H7 (cell line): ENCODE measurements at regions not wholly inside any gene's neighbourhood (a gene's known extent, or its start where the extent isn't known, plus 50 kb on each side); places are given as distances from the start of the nearest gene placed in this dataset.
"Not testable (repeated sequence)": the region's sequence is repeated elsewhere in the genome, so short reads cannot be mapped to it uniquely, and the experiment has no call there.

Experiments used
- DNase-seq: peaks from one replicate; pipeline ENCODE4 v3.0.0; 2012
- H3K27me3 ChIP-seq: 2 replicates; pipeline ENCODE4 v1.6.0; 2011; ENCODE audit warnings: mild to moderate bottlenecking, low read length; ENCODE audit not compliant: control insufficient read depth, insufficient read depth
- H3K36me3 ChIP-seq: replicated peaks from 2 replicates; pipeline ENCODE4 v1.5.1; 2011; ENCODE audit warnings: low read length; ENCODE audit not compliant: control insufficient read depth, insufficient read depth
- H3K4me3 ChIP-seq: 2 replicates; pipeline ENCODE4 v1.5.1; 2011; ENCODE audit warnings: low read depth, mild to moderate bottlenecking, control low read depth, low read length, moderate library complexity; ENCODE audit not compliant: insufficient read depth

DNA sequence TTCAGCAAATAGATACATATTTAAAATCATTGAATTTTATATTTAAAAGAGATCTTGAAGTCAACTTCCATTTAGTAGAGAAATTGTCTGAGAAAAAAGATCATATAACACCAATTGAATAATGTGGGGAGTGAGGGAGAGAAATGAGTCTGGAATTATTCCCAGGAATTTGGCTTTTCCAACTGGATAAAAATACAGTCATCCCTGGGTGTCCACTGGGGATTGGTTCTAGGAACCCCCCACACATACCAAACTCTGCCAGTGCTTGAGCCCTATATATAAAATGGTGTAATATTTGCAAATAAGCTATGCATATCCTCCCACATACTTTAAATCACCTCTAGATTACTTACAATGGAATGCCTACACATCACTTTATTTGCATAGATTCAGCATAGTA is 162.8 kb upstream of the SEMA3C start:
- Histone ChIP-seq H3K36me3 (no peaks in the 10 kb centered on the region), H3K27me3 (no peaks in the 10 kb centered on the region), H3K4me3 (no peak overlapping the region)
- DNase-seq = no peak

DNA sequence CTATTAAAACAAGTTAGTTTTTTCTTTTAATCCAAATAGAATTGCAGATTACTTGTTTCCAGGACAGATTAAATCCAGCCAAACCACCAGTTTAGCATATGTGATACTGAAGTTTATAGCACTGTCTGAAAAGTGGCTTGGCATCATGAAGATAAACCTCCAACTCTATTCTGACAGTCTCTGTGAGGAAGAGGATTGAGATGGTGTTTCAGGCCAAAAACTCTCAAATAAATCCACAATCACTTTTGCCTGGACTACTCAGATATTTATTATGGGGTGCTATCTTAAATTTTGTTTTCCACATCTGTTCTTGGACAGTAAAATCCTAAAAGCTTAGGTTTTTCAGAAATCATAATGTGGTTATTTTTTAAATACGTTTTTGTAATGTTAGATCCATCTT is 161.7 kb upstream of the SEMA3C start:
- H3K4me3 ChIP-seq = no peak overlapping the region
- no peak for DNase-seq
- no peaks in the 10 kb centered on the region for H3K27me3 ChIP-seq

DNA sequence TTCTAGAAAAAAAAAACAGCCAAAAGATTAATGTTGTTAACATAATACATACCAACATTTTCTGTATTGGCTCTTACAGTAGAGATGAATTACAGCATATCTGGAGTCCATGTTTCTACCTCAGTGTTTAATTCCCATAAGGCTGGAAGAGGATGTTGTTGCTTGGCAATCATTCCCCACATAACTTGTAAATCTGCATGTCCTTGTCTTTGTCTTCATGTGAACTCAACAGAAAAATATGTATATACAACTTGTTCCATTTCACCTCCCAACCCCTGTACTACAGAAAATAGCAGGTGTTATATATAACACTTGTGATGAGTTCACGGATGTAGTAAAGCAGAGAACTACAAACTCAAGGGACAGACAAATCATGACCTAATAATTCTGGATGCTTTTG is 160.9 kb upstream of the SEMA3C start:
- H3K36me3 ChIP-seq = no peaks in the 10 kb centered on the region
- H3K27me3 ChIP-seq = no peaks in the 10 kb centered on the region
- H3K4me3 ChIP-seq = no peak overlapping the region
- no peak for DNase-seq

More for the DNA sequence above, 161.7 kb upstream of the SEMA3C start:
- no peaks in the 10 kb centered on the region for H3K36me3 ChIP-seq

DNA sequence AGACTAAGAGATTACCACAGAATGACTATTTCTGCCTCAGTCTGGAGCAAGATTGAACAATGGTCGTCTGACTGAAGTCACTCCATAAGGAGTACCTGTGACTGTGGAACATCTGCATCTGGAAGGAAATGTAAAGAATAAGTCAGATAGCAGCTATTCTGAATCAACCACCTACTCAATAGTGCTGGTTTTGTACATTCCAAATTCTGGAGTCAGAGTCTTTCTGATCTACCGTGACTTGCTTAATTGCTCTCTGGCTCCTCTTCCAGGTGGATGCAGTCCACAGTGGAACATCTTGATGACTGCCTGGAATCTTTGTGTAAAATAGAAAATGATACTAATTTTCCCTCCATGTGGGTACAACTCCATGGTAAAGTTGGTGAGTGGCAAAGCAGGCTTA is 156.3 kb upstream of the SEMA3C start:
- Histone ChIP-seq H3K36me3 (no peaks in the 10 kb centered on the region), H3K27me3 (no peaks in the 10 kb centered on the region), H3K4me3 (no peak overlapping the region)
- DNase-seq = no peak

DNA sequence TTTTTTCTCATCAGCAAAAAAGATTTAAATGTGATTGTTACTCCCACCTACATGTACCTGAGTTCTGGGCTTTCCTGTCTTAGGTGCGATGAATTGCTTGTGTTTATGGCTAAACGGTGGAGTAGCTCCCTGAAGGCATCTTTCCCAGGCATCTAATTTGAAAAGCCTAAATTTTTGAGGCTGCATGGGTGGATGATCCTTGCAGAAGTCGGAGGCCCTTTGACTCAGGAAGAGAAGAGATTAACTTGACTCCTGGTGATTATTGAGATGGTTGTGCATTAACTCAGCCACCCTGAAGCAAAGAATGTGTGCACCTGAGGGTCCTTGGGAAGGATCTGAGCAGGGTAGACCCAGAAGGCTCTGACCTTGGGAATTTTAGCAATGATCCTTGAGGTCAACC is 155.6 kb upstream of the SEMA3C start:
- Histone ChIP-seq H3K27me3 (no peaks in the 10 kb centered on the region), H3K36me3 (no peaks in the 10 kb centered on the region), H3K4me3 (no peak overlapping the region)
- DNase-seq = no peak

DNA sequence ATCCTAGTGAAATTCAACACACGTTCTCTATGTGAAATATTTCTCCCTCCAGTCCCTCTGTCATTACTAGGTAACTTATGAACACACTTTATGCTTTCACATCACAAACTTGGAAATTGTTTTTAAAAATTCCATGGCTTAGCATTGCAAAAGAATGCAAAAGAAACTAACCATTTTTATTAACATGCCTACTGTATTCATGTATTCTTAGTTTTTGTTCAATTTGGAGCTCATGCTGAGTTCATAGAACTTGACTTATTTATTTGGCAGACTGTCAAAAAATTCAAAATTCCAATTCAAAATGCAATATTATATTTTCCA is 155.0 kb upstream of the SEMA3C start:
- no peaks in the 10 kb centered on the region for H3K36me3 ChIP-seq
- no peak for DNase-seq

DNA sequence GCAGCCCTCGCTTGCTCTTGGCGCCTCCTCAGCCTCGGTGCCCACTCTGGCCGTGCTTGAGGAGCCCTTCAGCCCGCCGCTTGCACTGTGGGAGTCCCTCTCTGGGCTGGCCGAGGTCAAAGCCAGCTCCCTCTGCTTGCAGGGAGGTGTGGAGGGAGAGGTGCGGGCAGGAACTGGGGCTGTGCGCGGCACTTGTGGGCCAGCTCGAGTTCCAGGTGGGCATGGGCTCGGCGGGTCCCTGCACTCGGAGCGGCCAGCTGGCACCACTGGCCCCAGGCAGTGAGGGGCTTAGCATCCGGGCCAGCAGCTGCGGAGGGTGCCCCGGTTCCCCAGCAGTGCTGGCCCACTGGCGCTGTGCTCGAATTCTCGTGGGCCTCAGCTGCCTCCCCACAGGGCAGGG is 152.1 kb upstream of the SEMA3C start:
- H3K27me3 ChIP-seq = no peaks in the 10 kb centered on the region
- no peak for DNase-seq
- no peak overlapping the region for H3K4me3 ChIP-seq
- no peaks in the 10 kb centered on the region for H3K36me3 ChIP-seq

More for the DNA sequence above, 155.0 kb upstream of the SEMA3C start:
- Histone ChIP-seq H3K27me3 (no peaks in the 10 kb centered on the region), H3K4me3 (no peak overlapping the region)

DNA sequence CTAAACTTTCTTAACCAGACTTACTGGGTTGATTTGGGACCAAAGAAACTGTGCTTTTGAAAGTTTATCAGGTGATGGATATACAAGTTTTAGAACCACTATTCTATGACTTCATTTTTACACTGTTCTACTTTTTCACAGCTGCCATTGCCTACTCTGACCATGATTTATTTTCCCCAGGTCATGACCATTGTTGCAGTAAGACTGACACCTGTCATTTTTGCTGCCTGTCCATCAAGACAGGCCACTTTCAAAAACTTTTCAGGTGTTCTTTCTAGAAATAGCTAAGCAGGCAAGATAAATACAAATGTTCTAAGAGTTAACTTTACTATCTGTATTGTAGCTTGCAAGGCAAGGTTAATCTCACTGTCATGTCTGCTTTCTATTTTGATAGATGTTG is 147.9 kb upstream of the SEMA3C start:
- Histone ChIP-seq H3K27me3 (no peaks in the 10 kb centered on the region), H3K4me3 (no peak overlapping the region), H3K36me3 (no peaks in the 10 kb centered on the region)
- DNase-seq = no peak

DNA sequence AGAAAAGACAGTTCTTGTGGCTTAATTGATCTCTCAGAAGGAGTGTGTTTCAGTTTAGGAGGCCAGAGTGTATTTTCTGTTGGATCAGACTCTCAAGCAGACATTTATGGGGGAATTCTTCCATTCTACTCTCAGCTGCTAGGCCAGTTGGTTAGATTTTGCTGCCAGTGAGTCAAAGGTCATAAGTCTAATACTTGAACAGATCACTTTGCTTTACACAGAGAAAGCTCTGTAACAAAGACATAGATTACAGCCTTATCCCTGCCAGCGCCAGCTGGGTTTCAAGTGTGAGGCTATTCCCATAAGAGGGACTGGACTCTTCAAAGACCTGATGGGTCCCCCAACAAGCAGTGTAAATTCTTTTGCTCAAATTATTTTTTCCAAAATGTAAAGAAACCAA is 145.6 kb upstream of the SEMA3C start:
- no peak overlapping the region for H3K4me3 ChIP-seq
- DNase-seq = no peak
- no peaks in the 10 kb centered on the region for H3K27me3 ChIP-seq
- H3K36me3 ChIP-seq = no peaks in the 10 kb centered on the region

DNA sequence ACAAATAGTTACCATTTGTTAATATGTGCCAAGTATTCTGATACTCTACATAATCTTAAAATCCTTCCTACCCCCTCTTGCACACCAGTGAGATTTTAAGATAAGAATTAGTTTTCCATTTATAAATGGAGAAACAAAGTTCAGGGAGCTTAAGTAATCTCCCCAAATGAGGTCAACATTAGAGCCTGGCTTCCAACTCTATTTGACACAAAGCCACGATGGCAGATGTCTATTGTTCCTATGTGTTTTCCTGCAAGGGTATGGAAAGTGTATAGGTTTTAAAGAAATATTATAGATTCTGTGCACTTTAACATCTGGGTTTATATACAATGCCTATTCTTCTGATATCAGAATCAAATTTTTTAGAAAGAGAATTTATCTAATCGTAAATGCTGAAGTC is 143.9 kb upstream of the SEMA3C start:
- DNase-seq = no peak
- H3K27me3 ChIP-seq = no peaks in the 10 kb centered on the region
- no peaks in the 10 kb centered on the region for H3K36me3 ChIP-seq
- no peak overlapping the region for H3K4me3 ChIP-seq

DNA sequence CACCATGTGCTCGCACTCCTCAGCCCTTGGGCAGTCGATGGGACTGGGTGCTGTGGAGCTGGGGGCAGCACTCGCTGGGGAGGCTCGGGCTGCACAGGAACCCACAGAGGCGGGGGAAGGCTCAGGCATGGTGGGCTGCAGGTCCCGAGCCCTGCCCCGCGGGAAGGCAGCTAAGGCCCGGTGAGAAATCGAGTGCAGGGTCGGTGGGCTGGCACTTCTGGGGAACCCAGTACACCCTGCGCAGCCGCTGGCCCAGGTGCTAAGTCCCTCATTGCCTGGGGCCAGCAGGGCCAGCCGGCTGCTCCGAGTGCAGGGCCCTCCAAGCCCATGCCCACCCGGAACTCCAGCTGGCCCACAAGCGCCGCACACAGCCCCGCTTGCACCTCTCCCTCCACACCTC is 138.6 kb upstream of the SEMA3C start:
- H3K4me3 ChIP-seq = not testable (repeated sequence)

DNA sequence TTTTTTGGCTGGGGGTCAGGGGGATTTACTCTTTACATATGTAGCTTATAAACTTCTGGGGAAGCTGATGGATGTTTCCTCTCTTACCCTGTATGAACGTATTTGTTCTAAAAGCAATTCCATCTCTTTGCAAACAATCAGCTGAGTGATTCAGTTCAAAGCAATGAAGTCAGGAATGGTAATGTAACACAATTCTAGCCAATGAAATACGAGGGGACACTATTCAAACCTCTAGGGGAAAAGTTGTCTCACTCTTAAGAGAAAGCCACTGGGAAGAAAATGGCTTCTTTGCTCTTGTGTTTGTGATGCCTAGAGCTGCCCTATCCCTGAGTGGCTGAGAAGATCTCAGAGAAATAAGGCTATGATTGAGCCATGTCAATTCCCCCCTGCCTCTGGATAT is 134.8 kb upstream of the SEMA3C start:
- Histone ChIP-seq H3K36me3 (no peaks in the 10 kb centered on the region), H3K27me3 (no peaks in the 10 kb centered on the region), H3K4me3 (no peak overlapping the region)
- no peak for DNase-seq

More for the DNA sequence above, 138.6 kb upstream of the SEMA3C start:
- H3K36me3 ChIP-seq, DNase-seq, H3K27me3 ChIP-seq: not testable (repeated sequence)

DNA sequence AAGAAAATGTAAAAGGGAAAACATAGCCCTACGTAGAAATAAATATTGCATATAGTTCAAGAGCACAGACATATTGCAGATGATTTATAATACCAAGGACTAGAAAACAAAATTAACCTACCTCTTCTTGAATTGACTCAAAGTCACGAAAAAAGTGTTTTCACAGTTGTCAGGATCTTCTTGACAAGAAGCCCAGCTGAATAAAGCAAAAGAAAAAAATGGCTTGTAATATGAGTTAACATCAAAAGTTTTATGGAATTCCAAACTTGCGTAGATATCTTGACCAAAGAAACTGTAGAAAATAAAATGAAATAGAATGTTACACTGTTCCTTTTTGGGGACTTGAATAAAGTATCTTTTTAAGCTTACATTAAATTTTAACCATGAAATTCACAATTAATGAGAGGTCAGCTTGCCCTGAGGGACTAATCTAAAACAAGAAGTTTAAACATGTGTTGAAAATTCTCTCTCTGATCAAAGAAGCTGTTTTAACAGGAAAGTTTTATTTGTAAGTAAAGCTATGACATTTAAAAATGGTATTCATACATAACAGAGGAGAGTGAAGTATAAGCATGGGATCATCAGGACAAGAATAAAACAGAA is 133.1 kb upstream of the SEMA3C start:
- H3K4me3 ChIP-seq = no peak overlapping the region
- DNase-seq = no peak
- no peaks in the 10 kb centered on the region for H3K27me3 ChIP-seq
- H3K36me3 ChIP-seq = no peaks in the 10 kb centered on the region

DNA sequence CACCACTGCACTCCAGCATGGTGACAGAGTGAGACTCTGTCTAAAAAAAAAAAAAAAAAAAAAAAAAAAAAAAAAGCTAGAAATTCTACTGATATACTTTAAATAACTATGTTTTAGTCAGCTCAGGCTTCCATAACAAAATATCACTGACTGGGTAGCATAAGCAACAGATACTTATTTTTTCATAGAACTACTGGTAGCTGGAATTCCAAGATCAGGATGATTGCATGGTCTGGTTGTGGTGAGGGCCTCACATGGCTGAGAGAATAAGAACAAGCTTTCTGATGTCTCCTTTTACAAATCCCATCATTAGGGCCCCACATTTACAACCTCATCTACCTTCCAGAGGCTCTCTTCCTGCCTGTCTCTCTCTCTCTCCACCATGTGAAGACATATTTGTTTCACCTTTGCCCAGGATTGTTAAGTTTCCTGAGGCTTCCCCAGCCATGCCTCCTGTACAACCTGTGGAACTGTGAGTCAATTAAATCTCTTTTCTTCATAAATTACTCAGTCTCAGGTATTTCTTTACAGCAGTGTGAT is 126.7 kb upstream of the SEMA3C start:
- H3K27me3 ChIP-seq = no peaks in the 10 kb centered on the region
- no peak for DNase-seq
- no peak overlapping the region for H3K4me3 ChIP-seq
- H3K36me3 ChIP-seq = no peaks in the 10 kb centered on the region

DNA sequence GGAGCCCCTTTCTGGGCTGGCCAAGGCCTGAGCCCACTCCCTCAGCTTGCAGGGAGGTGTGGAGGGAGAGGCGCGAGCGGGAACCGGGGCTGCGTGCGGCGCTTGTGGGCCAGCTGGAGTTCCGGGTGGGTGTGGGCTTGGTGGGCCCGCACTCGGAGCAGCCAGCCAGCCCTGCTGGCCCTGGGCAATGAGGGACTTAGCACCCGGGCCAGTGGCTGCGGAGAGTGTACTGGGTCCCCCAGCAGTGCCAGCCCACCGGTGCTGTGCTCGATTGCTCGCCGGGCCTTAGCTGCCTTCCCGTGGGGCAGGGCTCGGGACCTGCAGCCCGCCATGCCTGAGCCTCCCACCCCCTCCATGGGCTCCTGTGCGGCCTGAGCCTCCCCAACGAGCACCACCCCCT is 123.8 kb upstream of the SEMA3C start:
- not testable (repeated sequence) for H3K36me3 ChIP-seq, H3K27me3 ChIP-seq, DNase-seq, H3K4me3 ChIP-seq

DNA sequence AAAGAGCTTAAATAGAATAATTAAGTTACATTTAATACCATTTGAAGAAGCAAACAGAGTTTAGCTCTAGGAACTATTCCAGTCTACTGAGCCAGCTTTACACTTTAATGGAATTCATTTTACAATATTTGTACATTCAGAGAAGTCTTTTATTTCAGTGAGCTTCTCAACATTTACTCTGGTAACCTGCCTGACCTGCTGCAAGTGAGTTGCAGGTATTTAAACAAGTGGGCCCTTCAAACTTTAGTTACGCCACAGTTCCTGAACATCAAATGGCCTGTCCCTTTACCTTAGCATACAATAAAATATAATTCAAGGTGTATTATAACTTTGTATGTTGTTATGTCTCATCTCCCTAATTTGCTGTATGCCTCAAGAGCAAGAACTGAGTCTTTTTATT is 121.6 kb upstream of the SEMA3C start:
- Histone ChIP-seq H3K27me3 (no peaks in the 10 kb centered on the region), H3K36me3 (no peaks in the 10 kb centered on the region), H3K4me3 (no peak overlapping the region)
- no peak for DNase-seq
